GM21786 (cell line): ENCODE measurements at regions not wholly inside any gene's neighbourhood (a gene's known extent, or its start where the extent isn't known, plus 50 kb on each side); places are given as distances from the start of the nearest gene placed in this dataset.

Experiments
- ATAC-seq: cut with Tn5 transposase; IDR thresholded peaks from one replicate; pipeline ENCODE4 v1.9.1; 2021; ENCODE audit not compliant: unreplicated experiment

GRCh38 chr10:20958764-20959163 lies 61.7 kb upstream of the NEBL start:
- ATAC-seq, result no peak

GRCh38 chr10:20958225-20958624 lies 61.1 kb upstream of the NEBL start:
- no peak for ATAC-seq

- ATAC-seq, result no peak
Measured at GRCh38 chr10:20957744-20958143, 60.6 kb upstream of the NEBL start.

GRCh38 chr10:20956843-20957242 lies 59.7 kb upstream of the NEBL start:
- ATAC-seq, result no peak

- no peak for ATAC-seq
Measured at GRCh38 chr10:20955355-20955893, 58.3 kb upstream of the NEBL start.

- ATAC-seq, result no peak
Measured at GRCh38 chr10:20954519-20954918, 57.4 kb upstream of the NEBL start.

GRCh38 chr10:20953120-20953519 lies 56.0 kb upstream of the NEBL start:
- ATAC-seq, result no peak

GRCh38 chr10:20949967-20950366 lies 52.9 kb upstream of the NEBL start:
- ATAC-seq, result no peak

GRCh38 chr10:20948686-20949327 lies 51.7 kb upstream of the NEBL start:
- peak; percentile 76 for ATAC-seq
